GM12891 (cell line): ENCODE measurements at regions not wholly inside any gene's neighbourhood (a gene's known extent, or its start where the extent isn't known, plus 50 kb on each side); places are given as distances from the start of the nearest gene placed in this dataset.

Source experiments
- POLR2A ChIP-seq: IDR thresholded peaks from 2 replicates; pipeline ENCODE4 v1.6.1; 2011; ENCODE audit warnings: low read depth, low read length, control low read depth
- POLR2AphosphoS5 ChIP-seq: IDR thresholded peaks from 2 replicates; pipeline ENCODE4 v1.6.1; 2011; ENCODE audit warnings: low read depth, low read length, control low read depth

- TF ChIP-seq POLR2A (no peak), POLR2AphosphoS5 (no peak)
These were observed 624.2 kb downstream of the ACTR3B start for GRCh38 chr7:153383781-153384180.
